Mammary epithelial cell (primary cell): ENCODE measurements at regions not wholly inside any gene's neighbourhood (a gene's known extent, or its start where the extent isn't known, plus 50 kb on each side); places are given as distances from the start of the nearest gene placed in this dataset.

ENCODE experiments used
- CTCF ChIP-seq, 2 donors: IDR thresholded peaks in 1 of 2; conservative IDR thresholded peaks in 1 of 2; 2 replicates each; pipeline ENCODE4 v1.5.1; 2011 to 2012; ENCODE audit warnings: inconsistent platforms in 2 of 2, low read length in 2 of 2, mild to moderate bottlenecking in 2 of 2, control low read depth in 1 of 2, low read depth in 1 of 2; ENCODE audit not compliant: insufficient read depth in 1 of 2; ENCODE audit errors: extremely low read depth in 1 of 2
- EZH2 ChIP-seq: IDR thresholded peaks from 2 replicates; pipeline ENCODE4 v1.6.1; 2012; ENCODE audit warnings: low read length, inconsistent platforms, borderline replicate concordance

GRCh38 chr4:89558147-89558546, 250.5 kb upstream of the GPRIN3 start:
- peak; percentile 25 to 50 for TF ChIP-seq CTCF (conservative IDR thresholded peaks at IDR 0.05 in 1 of 2, IDR thresholded peaks at IDR 0.05 in 1 of 2; ENCODE audit: extremely low read depth in 1 of 2, insufficient read depth in 1 of 2, low read depth in 1 of 2, low read length in 2 of 2)
- no peak for TF ChIP-seq EZH2
